H9 (cell line): ENCODE measurements at regions not wholly inside any gene's neighbourhood (a gene's known extent, or its start where the extent isn't known, plus 50 kb on each side); places are given as distances from the start of the nearest gene placed in this dataset.
A peak's percentile ranks its signal among the peaks of the same experiment; 100 is the strongest.
"Not testable (repeated sequence)": the region's sequence is repeated elsewhere in the genome, so short reads cannot be mapped to it uniquely, and the experiment has no call there.

ENCODE experiments used
- DNase-seq: peaks from one replicate; pipeline ENCODE4 v3.0.0-alpha.2; 2017
- H2AFZ ChIP-seq: one replicate; pipeline ENCODE4 v1.6.1; 2013; ENCODE audit warnings: mild to moderate bottlenecking, low read length, control low read depth, moderate library complexity
- H2AK5ac ChIP-seq: 2 replicates; pipeline ENCODE4 v1.6.1; 2013; ENCODE audit warnings: low read length, control low read depth, mixed read lengths; ENCODE audit not compliant: insufficient read length
- H2BK120ac ChIP-seq: one replicate; pipeline ENCODE4 v1.6.1; 2013; ENCODE audit warnings: low read depth, mild to moderate bottlenecking, low read length, control low read depth, inconsistent platforms; ENCODE audit not compliant: poor library complexity, severe bottlenecking
- H2BK12ac ChIP-seq: 2 replicates; pipeline ENCODE4 v1.6.1; 2013; ENCODE audit warnings: low read length, control low read depth, mixed read lengths, low read depth; ENCODE audit not compliant: insufficient read length
- H2BK15ac ChIP-seq: 2 replicates; pipeline ENCODE4 v1.6.1; 2013; ENCODE audit warnings: low read depth, low read length, control low read depth
- H2BK20ac ChIP-seq: one replicate; pipeline ENCODE4 v1.6.1; 2013; ENCODE audit warnings: low read depth, mild to moderate bottlenecking, low read length, control low read depth, inconsistent platforms; ENCODE audit not compliant: poor library complexity, severe bottlenecking
- H2BK5ac ChIP-seq: 2 replicates; pipeline ENCODE4 v1.6.1; 2013; ENCODE audit warnings: low read length, control low read depth, mixed read lengths; ENCODE audit not compliant: insufficient read length
- H3K14ac ChIP-seq: 2 replicates; pipeline ENCODE4 v1.6.1; 2013; ENCODE audit warnings: low read length, control low read depth; ENCODE audit not compliant: insufficient read depth
- H3K18ac ChIP-seq: 2 replicates; pipeline ENCODE4 v1.6.1; 2013; ENCODE audit warnings: low read depth, mild to moderate bottlenecking, mixed read lengths, low read length, control low read depth; ENCODE audit not compliant: insufficient read length
- H3K23ac ChIP-seq: 2 replicates; pipeline ENCODE4 v1.6.1; 2013; ENCODE audit warnings: low read length, control low read depth, mixed read lengths, low read depth; ENCODE audit not compliant: insufficient read length
- H3K23me2 ChIP-seq: 2 replicates; pipeline ENCODE4 v1.6.1; 2013; ENCODE audit warnings: low read depth, mild to moderate bottlenecking, mixed read lengths, low read length, control low read depth; ENCODE audit not compliant: insufficient read length, poor library complexity, severe bottlenecking
- H3K27ac ChIP-seq: 2 replicates; pipeline ENCODE4 v1.5.1; 2013; ENCODE audit warnings: low read length, control low read depth, mixed read lengths, low read depth; ENCODE audit not compliant: insufficient read length
- H3K27me3 ChIP-seq: 2 replicates; pipeline ENCODE4 v1.6.1; 2013; ENCODE audit warnings: low read length, control low read depth, inconsistent platforms; ENCODE audit not compliant: insufficient read depth
- H3K4ac ChIP-seq: 2 replicates; pipeline ENCODE4 v1.6.1; 2013; ENCODE audit warnings: low read depth, mild to moderate bottlenecking, control low read depth, inconsistent platforms, low read length, moderate library complexity
- H3K4me1 ChIP-seq: 2 replicates; pipeline ENCODE4 v1.6.1; 2013; ENCODE audit warnings: low read length, control low read depth, inconsistent platforms; ENCODE audit not compliant: insufficient read depth
- H3K4me2 ChIP-seq: 2 replicates; pipeline ENCODE4 v1.6.1; 2013; ENCODE audit warnings: low read length, control low read depth, mixed read lengths; ENCODE audit not compliant: insufficient read length, insufficient read depth
- H3K56ac ChIP-seq: 2 replicates; pipeline ENCODE4 v1.6.1; 2013; ENCODE audit warnings: low read depth, mild to moderate bottlenecking, mixed read lengths, low read length, control low read depth; ENCODE audit not compliant: insufficient read length
- H3K79me1 ChIP-seq: 2 replicates; pipeline ENCODE4 v1.6.1; 2013; ENCODE audit warnings: low read depth, mild to moderate bottlenecking, moderate library complexity, low read length, control low read depth, inconsistent platforms; ENCODE audit not compliant: insufficient read depth, poor library complexity, severe bottlenecking
- H3K79me2 ChIP-seq: 2 replicates; pipeline ENCODE4 v1.6.1; 2013; ENCODE audit warnings: low read length, control low read depth, inconsistent platforms; ENCODE audit not compliant: insufficient read depth
- H3K9ac ChIP-seq: 2 replicates; pipeline ENCODE4 v1.6.1; 2013; ENCODE audit warnings: low read length, control low read depth, mixed read lengths; ENCODE audit not compliant: insufficient read length; ENCODE audit errors: extremely low read depth
- H3K9me3 ChIP-seq: one replicate; pipeline ENCODE4 v1.6.1; 2013; ENCODE audit warnings: low read depth, low read length, inconsistent platforms; ENCODE audit not compliant: control insufficient read depth
- H3T11ph ChIP-seq: one replicate; pipeline ENCODE4 v1.6.1; 2013; ENCODE audit warnings: mild to moderate bottlenecking, low read length, control low read depth, inconsistent platforms
- H4K20me1 ChIP-seq: one replicate; pipeline ENCODE4 v1.6.1; 2013; ENCODE audit not compliant: control insufficient read depth, insufficient read length, insufficient read depth
- H4K5ac ChIP-seq: 2 replicates; pipeline ENCODE4 v1.6.1; 2013; ENCODE audit warnings: low read depth, mild to moderate bottlenecking, mixed read lengths, low read length, control low read depth; ENCODE audit not compliant: insufficient read length
- H4K8ac ChIP-seq: replicated peaks from 2 replicates; pipeline ENCODE4 v1.6.1; 2013; ENCODE audit warnings: low read length, control low read depth, mixed read lengths, low read depth; ENCODE audit not compliant: insufficient read length
- H4K91ac ChIP-seq: 2 replicates; pipeline ENCODE4 v1.6.1; 2013; ENCODE audit warnings: low read depth, mild to moderate bottlenecking, moderate library complexity, mixed read lengths, low read length, control low read depth; ENCODE audit not compliant: insufficient read length
- H3K27ac Mint-ChIP-seq, 3 experiments: 2 replicates in 2 of 3; 3 replicates in 1 of 3; pipeline ENCODE4 v1.8.0; 2020 to 2021; ENCODE audit warnings: mixed read lengths in 3 of 3, mild to moderate bottlenecking in 1 of 3, moderate library complexity in 1 of 3
- H3K27me3 Mint-ChIP-seq: 2 replicates; pipeline ENCODE4 v1.8.0; 2021; ENCODE audit warnings: low read depth, mild to moderate bottlenecking, moderate library complexity, mixed read lengths
- H3K36me3 Mint-ChIP-seq, 3 experiments: 2 replicates in 2 of 3; 3 replicates in 1 of 3; pipeline ENCODE4 v1.8.0; 2020 to 2021; ENCODE audit warnings: low read depth in 3 of 3, mixed read lengths in 3 of 3; ENCODE audit not compliant: insufficient read depth in 1 of 3
- H3K4me1 Mint-ChIP-seq, 2 experiments: 2 replicates each; pipeline ENCODE4 v1.8.0; 2020; ENCODE audit warnings: mixed read lengths in 2 of 2
- H3K4me3 Mint-ChIP-seq, 2 experiments: 2 replicates in 1 of 2; 3 replicates in 1 of 2; pipeline ENCODE4 v1.8.0; 2020 to 2021; ENCODE audit warnings: mild to moderate bottlenecking in 2 of 2, mixed read lengths in 2 of 2, moderate library complexity in 1 of 2
- H3K9me3 Mint-ChIP-seq, 2 experiments: 2 replicates in 1 of 2; 3 replicates in 1 of 2; pipeline ENCODE4 v1.8.0; 2020; ENCODE audit warnings: mild to moderate bottlenecking in 2 of 2, mixed read lengths in 2 of 2, moderate library complexity in 1 of 2
- CTCF ChIP-seq: fragments of 200-600 bp; sonication (generic); conservative IDR thresholded peaks from 3 replicates; pipeline ENCODE4 v1.8.0; 2021; ENCODE audit warnings: antibody characterized with exemption, mild to moderate bottlenecking
- WGBS: extraction: QIAGEN DNeasy Blood & Tissue Kit; methylation state at CpG from one replicate; pipeline ENCODE4 v1.1.7; 2013; ENCODE audit warnings: missing lambda C conversion rate, low lambda C conversion rate, mixed read lengths; ENCODE audit not compliant: insufficient read length; ENCODE audit errors: extremely low coverage; 5-methylcytosine and 5-hydroxymethylcytosine counted together

- H3K36me3 Mint-ChIP-seq: peaks cover 3 to 10% (median 5%) of the 10 kb centered on the region in 3 experiments; a peak in 3 of 7 replicates
- H3K27ac ChIP-seq: peak overlapping the region; percentile 51
- no peak overlapping the region for H3K18ac ChIP-seq
- H2BK15ac ChIP-seq: no peak overlapping the region
- H4K91ac ChIP-seq: no peak overlapping the region
- H3K27ac Mint-ChIP-seq: peak overlapping the region; percentile 40 to 85 (median 84); a peak in 6 of 7 replicates
- H3K79me2 ChIP-seq: no peaks in the 10 kb centered on the region
- H2BK120ac ChIP-seq: no peak overlapping the region
- H2BK20ac ChIP-seq: no peak overlapping the region
- peaks cover 0 to 5% of the 10 kb centered on the region in 2 experiments; a peak in 1 of 5 replicates for H3K9me3 Mint-ChIP-seq
- no peak overlapping the region for H4K5ac ChIP-seq
- H3K4me1 ChIP-seq: peaks cover 13% of the 10 kb centered on the region; the same call in 1 of the 2 replicates
- H2BK12ac ChIP-seq: no peak overlapping the region
- H4K8ac ChIP-seq: no peak overlapping the region
- H3K56ac ChIP-seq: no peak overlapping the region
- H3K14ac ChIP-seq: 0 out of 2 replicates have a peak overlapping the region, but pooled peaks have one; percentile 8
- H3K27me3 ChIP-seq: no peaks in the 10 kb centered on the region
- no peak overlapping the region for H3T11ph ChIP-seq
- no peak overlapping the region for H3K9ac ChIP-seq
- H3K4me3 Mint-ChIP-seq: peak overlapping the region; percentile 51 to 65
- TF ChIP-seq CTCF: no peak
- no peak overlapping the region for H2BK5ac ChIP-seq
- H3K79me1 ChIP-seq: no peaks in the 10 kb centered on the region
- H3K27me3 Mint-ChIP-seq: no peaks in the 10 kb centered on the region
- no peak overlapping the region for H2AK5ac ChIP-seq
- no peaks in the 10 kb centered on the region for H3K23me2 ChIP-seq
- H3K9me3 ChIP-seq: no peaks in the 10 kb centered on the region
- H2AFZ ChIP-seq: no peak overlapping the region
- H3K4me2 ChIP-seq: peak overlapping the region; percentile 45
- no peak for DNase-seq
- no peak overlapping the region for H3K23ac ChIP-seq
- peaks cover 53 to 57% of the 10 kb centered on the region in 2 experiments for H3K4me1 Mint-ChIP-seq
- H3K4ac ChIP-seq: no peak overlapping the region
- WGBS: no CpG with 5 or more reads among the region's 4 CpGs
- no peaks in the 10 kb centered on the region for H4K20me1 ChIP-seq
These were observed 107.6 kb upstream of the MAP3K4 start for GRCh38 chr6:160883999-160884398.

GRCh38 chr6:160889148-160889547 is 102.4 kb upstream of the MAP3K4 start:
- not testable (repeated sequence) for DNase-seq

More at GRCh38 chr6:160889148-160889547, 102.4 kb upstream of the MAP3K4 start:
- not testable (repeated sequence) for H3K79me2 ChIP-seq, H3K4me2 ChIP-seq, H3K4me1 ChIP-seq, H2BK12ac ChIP-seq, H4K91ac ChIP-seq, H3K36me3 Mint-ChIP-seq, H3T11ph ChIP-seq, H3K27me3 Mint-ChIP-seq, H3K14ac ChIP-seq, H3K9me3 ChIP-seq, H4K5ac ChIP-seq, H3K27me3 ChIP-seq, H3K79me1 ChIP-seq, H3K4me3 Mint-ChIP-seq, H4K20me1 ChIP-seq, H2BK120ac ChIP-seq, H3K18ac ChIP-seq, H3K9me3 Mint-ChIP-seq, H3K27ac Mint-ChIP-seq, H2AFZ ChIP-seq, H2BK5ac ChIP-seq, H3K23ac ChIP-seq, H2AK5ac ChIP-seq, H3K27ac ChIP-seq, H2BK15ac ChIP-seq, H3K9ac ChIP-seq, H3K56ac ChIP-seq, H2BK20ac ChIP-seq, H3K23me2 ChIP-seq, H4K8ac ChIP-seq, H3K4ac ChIP-seq
- no CpG with 5 or more reads among the region's 1 CpG for WGBS
- H3K4me1 Mint-ChIP-seq: peaks cover 22% of the 10 kb centered on the region in 2 experiments
